Endometrial microvascular endothelial cells (primary cell): ENCODE measurements at regions not wholly inside any gene's neighbourhood (a gene's known extent, or its start where the extent isn't known, plus 50 kb on each side); places are given as distances from the start of the nearest gene placed in this dataset.

Source experiments
- in situ Hi-C: cut with HindIII; loops from 2 replicates; pipeline ENCODE4 v1.10.0; 2017; ENCODE audit warnings: low sequenced_read_pairs, low pct_unique_long_range_greater_than_20kb; ENCODE audit errors: inconsistent ontology term

- in situ Hi-C loops = no loop called here
These were observed 81.9 kb downstream of the FAM43A start for GRCh38 chr3:194767446-194768207.

- in situ Hi-C loops = no loop called here
These were observed 82.9 kb downstream of the FAM43A start for GRCh38 chr3:194768586-194768985.

- in situ Hi-C loops = no loop called here
These were observed 83.4 kb downstream of the FAM43A start for GRCh38 chr3:194769020-194769643.

- in situ Hi-C loops = no loop called here
These were observed 86.7 kb downstream of the FAM43A start for GRCh38 chr3:194772241-194773000.

- in situ Hi-C loops = no loop called here
These were observed 87.5 kb downstream of the FAM43A start for GRCh38 chr3:194773216-194773615.

GRCh38 chr3:194773771-194774455, 88.2 kb downstream of the FAM43A start:
- in situ Hi-C loops = no loop called here

- in situ Hi-C loops = no loop called here
These were observed 89.6 kb downstream of the FAM43A start for GRCh38 chr3:194775266-194775665.

- in situ Hi-C loops = no loop called here
These were observed 90.0 kb downstream of the FAM43A start for GRCh38 chr3:194775731-194776130.

GRCh38 chr3:194777729-194778128, 92.0 kb downstream of the FAM43A start:
- in situ Hi-C loops = no loop called here

- in situ Hi-C loops = no loop called here
These were observed 94.1 kb downstream of the FAM43A start for GRCh38 chr3:194779729-194780224.

GRCh38 chr3:194780706-194781105, 95.0 kb downstream of the FAM43A start:
- in situ Hi-C loops = no loop called here

- in situ Hi-C loops = no loop called here
These were observed 95.9 kb downstream of the FAM43A start for GRCh38 chr3:194781617-194782016.

- in situ Hi-C loops = no loop called here
These were observed 97.2 kb downstream of the FAM43A start for GRCh38 chr3:194782698-194783404.

GRCh38 chr3:194784361-194784760, 98.7 kb downstream of the FAM43A start:
- in situ Hi-C loops = no loop called here

GRCh38 chr3:194785315-194785714, 99.6 kb downstream of the FAM43A start:
- in situ Hi-C loops = no loop called here

GRCh38 chr3:194787072-194787471, 101.4 kb downstream of the FAM43A start:
- in situ Hi-C loops = no loop called here

- in situ Hi-C loops = no loop called here
These were observed 102.0 kb downstream of the FAM43A start for GRCh38 chr3:194787650-194788049.

- in situ Hi-C loops = no loop called here
These were observed 106.7 kb downstream of the FAM43A start for GRCh38 chr3:194792368-194792767.
